ENCODE measurements at regions not wholly inside any gene's neighbourhood (a gene's known extent, or its start where the extent isn't known, plus 50 kb on each side); places are given as distances from the start of the nearest gene placed in this dataset.

- TF ChIP-seq CTCF (IDR thresholded peaks at IDR 0.05), result no peak
- no peak for TF ChIP-seq POLR2A (IDR thresholded peaks at IDR 0.05)
Measured at GRCh38 chr11:19345848-19346681, 105.3 kb upstream of the E2F8 start.
